Bronchial epithelial cell (primary cell): ENCODE measurements at regions not wholly inside any gene's neighbourhood (a gene's known extent, or its start where the extent isn't known, plus 50 kb on each side); places are given as distances from the start of the nearest gene placed in this dataset.

Experiments used
- DNase-seq: peaks from one replicate; pipeline ENCODE4 v3.0.0-alpha.2; 2010; ENCODE audit warnings: low read depth
- FAIRE-seq: peaks from 2 replicates; lab custom pipeline; 2011; peaks lifted over from hg19 to GRCh38; lab: Jason Lieb, UNC
- H3K27me3 ChIP-seq: 2 replicates; pipeline ENCODE4 v1.5.1; 2011; ENCODE audit warnings: low read length; ENCODE audit not compliant: control insufficient read depth, insufficient read depth
- H3K36me3 ChIP-seq: 2 replicates; pipeline ENCODE4 v1.5.1; 2011; ENCODE audit warnings: low read length; ENCODE audit not compliant: control insufficient read depth, insufficient read depth
- H3K4me3 ChIP-seq: 2 replicates; pipeline ENCODE4 v1.5.1; 2011; ENCODE audit warnings: mild to moderate bottlenecking, low read depth, low read length, control low read depth
- TF ChIP-seq, protein P1 (sequence below): IDR thresholded peaks from 2 replicates; pipeline ENCODE4 v1.5.1; 2011; ENCODE audit warnings: mild to moderate bottlenecking, moderate library complexity, low read length, control low read depth, inconsistent platforms; ENCODE audit not compliant: insufficient read depth, severe bottlenecking

DNA sequence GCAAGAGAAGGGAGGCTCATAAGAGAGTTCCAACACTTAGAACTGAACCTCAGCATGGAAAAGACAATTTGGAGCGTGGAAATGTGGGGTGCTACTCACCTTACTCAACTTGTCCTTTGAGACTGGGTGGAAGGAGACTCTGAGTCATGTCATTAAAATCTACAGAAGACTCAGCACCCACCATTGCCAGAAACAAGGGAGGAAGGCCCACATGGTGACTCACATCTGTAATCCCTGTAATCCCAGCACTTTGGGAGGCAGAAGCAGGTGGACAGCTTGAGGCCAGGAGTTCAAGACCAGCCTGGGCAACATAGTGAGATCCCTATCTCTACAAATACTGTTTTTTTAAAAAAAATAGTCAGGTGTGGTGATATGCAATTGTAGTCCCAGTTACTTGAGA lies 161.9 kb upstream of the UBE3A start:
- H3K36me3 ChIP-seq = no peaks in the 10 kb centered on the region
- FAIRE-seq (no peak), DNase-seq (peak; percentile 1)
- no peak overlapping the region for H3K4me3 ChIP-seq
- no peaks in the 10 kb centered on the region for H3K27me3 ChIP-seq
- TF ChIP-seq, protein P1, sequence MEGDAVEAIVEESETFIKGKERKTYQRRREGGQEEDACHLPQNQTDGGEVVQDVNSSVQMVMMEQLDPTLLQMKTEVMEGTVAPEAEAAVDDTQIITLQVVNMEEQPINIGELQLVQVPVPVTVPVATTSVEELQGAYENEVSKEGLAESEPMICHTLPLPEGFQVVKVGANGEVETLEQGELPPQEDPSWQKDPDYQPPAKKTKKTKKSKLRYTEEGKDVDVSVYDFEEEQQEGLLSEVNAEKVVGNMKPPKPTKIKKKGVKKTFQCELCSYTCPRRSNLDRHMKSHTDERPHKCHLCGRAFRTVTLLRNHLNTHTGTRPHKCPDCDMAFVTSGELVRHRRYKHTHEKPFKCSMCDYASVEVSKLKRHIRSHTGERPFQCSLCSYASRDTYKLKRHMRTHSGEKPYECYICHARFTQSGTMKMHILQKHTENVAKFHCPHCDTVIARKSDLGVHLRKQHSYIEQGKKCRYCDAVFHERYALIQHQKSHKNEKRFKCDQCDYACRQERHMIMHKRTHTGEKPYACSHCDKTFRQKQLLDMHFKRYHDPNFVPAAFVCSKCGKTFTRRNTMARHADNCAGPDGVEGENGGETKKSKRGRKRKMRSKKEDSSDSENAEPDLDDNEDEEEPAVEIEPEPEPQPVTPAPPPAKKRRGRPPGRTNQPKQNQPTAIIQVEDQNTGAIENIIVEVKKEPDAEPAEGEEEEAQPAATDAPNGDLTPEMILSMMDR = no peak

DNA sequence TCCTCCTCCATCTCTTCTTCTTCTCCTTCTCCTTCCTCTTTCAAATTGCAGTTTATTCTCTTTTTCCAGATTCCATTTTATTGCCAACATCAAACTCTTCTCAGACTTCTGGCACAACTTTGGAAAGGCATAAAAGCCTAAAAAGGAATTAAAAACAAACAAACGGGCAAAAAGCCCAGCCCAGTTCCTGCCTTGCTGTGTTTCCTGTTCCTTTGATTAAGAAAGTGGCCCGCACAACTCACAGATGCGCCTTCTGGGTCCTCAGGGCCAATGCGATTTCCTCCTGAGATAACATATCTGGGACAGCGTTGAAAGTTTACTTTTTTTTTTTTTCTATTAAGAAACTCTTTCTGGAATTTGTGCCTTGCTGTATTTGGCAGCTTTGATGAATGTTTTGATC lies 158.7 kb upstream of the UBE3A start:
- Histone ChIP-seq H3K4me3 (no peak overlapping the region), H3K27me3 (no peaks in the 10 kb centered on the region), H3K36me3 (no peaks in the 10 kb centered on the region)
- TF ChIP-seq, protein P1 = no peak
- DNase-seq (no peak), FAIRE-seq (no peak)

DNA sequence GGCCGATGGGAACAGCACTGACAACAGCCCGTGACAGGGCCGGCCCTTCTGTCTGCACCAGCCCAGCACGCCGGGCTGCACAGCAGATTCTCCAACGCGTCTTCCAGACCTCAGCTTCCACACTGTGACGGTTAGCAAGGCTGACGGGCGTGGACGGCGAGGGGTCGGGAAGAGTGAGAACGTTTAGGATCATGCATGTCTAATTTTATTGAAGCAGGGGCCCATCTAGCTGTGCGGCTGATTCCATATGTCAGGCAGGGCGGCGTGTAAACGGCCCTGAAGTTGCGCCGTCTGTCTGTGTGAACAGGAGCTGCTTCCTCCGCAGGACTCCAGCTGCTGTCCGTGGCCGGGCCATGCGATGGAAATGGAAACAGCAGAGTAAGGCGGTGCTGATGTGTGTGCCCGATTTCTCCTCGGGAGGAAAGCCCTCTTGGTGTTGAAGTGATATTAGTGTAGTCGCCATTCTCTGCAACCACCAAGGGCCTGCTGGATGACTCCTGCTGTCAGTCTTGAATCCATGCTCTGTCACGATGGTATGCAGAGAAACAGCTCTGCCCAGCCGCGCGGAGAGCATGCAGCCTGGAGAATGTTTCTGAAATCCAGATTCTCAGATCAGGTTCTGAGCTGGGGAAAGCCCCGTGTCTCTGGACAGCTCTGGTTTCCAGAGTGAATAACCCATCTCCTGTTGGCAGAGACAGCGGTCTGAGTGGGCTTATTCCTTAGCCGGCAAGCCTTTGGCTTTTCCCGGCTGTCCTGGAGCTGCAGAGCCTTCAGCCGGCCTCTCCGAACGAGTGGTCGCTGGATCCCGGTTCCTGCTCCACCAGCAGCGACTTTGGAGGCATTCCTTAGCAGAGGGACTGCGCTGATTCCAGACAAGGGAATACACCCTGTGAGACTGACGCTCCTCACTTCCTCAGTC lies 158.1 kb upstream of the UBE3A start:
- TF ChIP-seq, protein P1 = no peak
- H3K4me3 ChIP-seq = no peak overlapping the region
- H3K27me3 ChIP-seq = no peaks in the 10 kb centered on the region
- no peaks in the 10 kb centered on the region for H3K36me3 ChIP-seq
- FAIRE-seq (no peak), DNase-seq (no peak)

DNA sequence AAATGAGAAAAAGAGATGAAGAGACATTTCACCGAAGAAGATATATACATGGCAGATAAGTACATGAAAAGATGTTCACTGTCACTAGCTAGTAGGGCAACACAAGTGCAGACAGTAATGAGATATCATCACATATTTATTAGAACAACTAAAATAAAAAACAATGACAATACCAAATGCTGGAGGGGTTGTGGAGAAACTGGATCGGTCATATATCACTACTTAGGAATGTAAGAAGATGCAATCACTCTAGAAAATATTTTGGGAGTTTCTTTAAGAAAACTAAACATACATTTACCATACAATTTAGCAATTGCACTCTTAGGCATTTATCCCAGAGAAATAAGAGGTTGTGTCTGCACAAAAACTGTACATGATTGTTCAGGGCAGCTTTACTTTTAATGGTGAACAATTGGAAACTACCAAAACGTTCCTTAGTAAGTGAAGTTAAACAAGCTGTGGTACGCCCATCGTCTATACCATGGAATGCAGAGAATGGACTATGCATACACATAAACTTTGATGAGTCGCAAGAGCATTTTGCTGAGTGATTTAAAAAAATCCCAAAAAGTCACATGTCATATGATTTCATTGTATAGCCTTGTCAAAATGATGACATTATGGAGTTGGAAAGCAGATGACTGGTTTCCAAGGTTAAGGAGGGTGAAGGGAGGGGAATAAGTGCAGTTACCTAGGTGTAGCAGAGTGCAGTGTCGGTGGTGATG lies 149.0 kb upstream of the UBE3A start:
- FAIRE-seq = no peak
- TF ChIP-seq, protein P1 = no peak

DNA sequence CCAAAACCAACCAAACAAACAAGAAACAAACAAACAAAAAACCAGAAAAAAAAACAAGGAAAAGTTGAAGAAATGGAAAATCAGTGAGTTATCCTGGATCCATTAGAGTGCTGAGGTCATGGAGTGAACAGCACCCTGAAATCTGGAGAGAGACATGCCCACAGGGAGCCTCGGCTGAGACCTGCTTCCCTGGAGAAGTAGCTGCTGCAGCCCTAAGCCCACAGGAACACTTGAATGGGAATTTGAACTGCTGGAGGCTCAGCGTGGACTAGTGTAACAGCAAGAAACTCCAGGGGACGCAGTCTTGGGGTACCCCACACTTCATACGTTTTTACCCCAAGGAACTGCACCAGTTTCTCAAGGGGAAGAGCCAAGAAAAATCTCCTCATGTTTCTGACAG lies 144.1 kb upstream of the UBE3A start:
- DNase-seq = no peak
- FAIRE-seq = no peak
- no peaks in the 10 kb centered on the region for H3K36me3 ChIP-seq
- H3K4me3 ChIP-seq = no peak overlapping the region
- TF ChIP-seq, protein P1 = no peak
- H3K27me3 ChIP-seq = no peaks in the 10 kb centered on the region

More for the DNA sequence above, 149.0 kb upstream of the UBE3A start:
- Histone ChIP-seq H3K4me3 (no peak overlapping the region), H3K36me3 (no peaks in the 10 kb centered on the region), H3K27me3 (no peaks in the 10 kb centered on the region)
- DNase-seq = no peak
